ENCODE measurements at regions not wholly inside any gene's neighbourhood (a gene's known extent, or its start where the extent isn't known, plus 50 kb on each side); places are given as distances from the start of the nearest gene placed in this dataset.

DNA sequence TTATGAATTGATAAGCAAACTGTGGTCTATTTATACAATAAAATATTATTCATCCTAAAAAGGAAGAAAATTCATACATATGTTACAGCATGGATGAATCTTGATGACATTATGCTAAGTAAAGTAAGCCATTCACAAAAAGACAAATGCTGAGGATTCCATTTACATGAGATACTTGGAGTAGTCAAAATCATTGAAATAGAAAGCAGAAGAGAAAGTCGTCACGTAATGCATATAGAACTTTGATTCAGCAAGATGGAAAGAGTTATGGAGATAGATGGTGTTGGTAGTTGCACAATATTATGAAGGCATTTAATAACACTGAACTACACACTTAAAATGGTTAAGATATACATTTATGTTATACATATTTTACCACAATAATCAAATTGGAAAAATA is 309.7 kb upstream of the KLF6 start:
- no peak for DNase-seq

DNA sequence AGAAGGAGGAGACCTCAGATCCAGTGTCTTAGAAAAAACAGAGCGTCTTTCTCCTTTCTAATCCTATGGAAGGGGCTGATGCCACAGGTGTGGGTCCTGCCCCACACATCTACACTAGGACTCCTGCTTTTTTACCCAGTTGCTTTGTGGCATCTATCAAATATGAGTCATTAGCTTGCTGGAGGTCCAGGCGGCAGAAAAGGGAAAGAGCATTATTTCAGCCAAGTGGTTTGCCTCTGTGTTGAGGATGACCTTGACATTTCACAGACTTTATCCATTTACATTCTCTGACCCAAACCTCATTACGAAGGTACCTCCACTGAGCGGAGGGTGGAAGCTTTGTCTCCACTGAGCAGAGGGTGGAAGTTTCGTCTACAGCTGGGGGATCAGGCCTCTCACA is 308.4 kb upstream of the KLF6 start:
- DNase-seq, result no peak

DNA sequence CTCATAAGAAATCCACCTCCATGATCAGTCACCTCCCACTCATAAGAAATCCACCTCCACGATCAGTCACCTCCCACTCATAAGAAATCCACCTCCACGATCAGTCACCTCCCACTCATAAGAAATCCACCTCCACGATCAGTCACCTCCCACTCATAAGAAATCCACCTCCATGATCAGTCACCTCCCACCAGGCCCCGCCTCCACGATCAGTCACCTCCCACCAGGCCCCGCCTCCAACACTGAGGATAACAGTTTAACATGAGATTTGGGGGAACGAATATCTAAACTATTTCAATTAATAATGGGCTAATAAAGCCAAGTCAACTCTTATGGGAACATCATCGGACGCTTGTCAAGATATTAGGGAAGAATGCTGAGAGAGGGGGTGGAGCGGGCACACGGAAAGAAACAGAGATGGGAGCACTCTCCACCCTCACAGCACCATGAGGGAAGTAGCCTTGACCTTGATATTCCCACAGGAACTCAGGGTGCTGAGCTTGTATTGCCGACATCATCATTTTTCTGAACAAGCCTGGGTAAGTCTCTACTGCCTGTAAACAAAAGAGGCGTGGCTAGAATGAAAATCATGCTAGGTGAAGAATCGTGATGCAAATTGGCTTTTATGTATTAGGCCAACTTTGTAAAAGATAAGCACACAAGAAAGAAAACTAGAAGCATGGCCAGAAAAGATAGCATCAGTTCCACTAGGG is 303.5 kb upstream of the KLF6 start:
- no peak for DNase-seq

DNA sequence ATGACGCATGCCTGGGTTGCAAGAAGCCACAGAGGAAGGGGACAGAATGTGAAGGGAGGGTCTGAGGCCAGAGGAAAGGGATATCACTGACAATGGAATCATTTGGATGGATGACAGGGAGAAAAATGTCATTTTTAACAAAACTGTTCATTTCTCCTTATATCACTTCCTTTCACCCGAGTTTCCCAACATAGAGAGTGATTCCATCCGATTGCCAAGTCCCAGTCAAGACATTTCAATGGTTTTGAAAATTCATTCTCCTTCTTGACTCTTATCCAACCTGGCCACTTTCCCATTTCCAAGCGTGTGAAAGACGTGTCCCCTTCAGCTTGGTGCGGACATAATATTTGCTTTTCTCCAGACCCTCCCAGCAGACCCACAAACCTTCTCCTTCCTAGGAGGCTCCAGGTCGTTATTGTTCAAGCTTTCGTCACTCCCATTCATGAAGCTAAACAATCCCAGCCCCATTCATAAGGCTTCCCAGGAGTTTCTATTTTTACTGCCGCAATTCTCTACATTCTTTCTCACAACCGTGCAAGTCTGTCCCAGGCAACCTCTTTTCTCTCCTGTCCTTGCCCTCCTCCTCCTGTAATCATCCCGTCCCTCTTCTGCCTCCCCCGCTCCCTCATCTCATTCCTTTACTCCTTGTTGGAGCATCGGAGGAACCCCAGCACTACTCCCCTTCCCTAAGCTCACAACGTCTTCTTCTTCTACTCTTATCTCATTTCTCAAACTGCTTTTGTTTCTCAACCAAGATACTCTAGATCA is 301.3 kb upstream of the KLF6 start:
- peak in 1 of 2 experiments; percentile 2 for DNase-seq

DNA sequence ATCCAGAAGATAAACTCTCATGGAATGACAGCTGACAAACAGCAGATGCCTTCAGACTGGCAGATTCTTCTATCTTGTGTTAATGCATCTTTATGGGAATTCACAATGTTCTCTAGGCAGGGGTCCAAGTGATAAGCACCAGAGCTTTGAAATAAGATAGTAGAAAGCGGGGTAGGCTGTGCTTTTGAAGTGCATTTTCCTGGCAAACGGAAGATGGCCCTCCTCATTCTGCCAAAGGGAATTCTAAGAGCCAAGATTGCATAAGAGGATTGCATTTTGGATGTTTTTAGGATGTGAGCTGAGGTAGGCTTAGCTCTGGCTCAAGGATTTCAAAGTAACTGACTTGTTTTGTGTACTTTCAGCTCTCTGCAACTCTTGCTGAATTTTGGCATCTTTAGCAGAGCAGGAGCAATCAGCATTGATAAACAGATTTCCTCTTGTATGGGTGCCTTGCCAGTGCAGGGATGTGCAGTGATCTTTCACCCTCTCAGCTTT is 298.5 kb upstream of the KLF6 start:
- DNase-seq, result peak; percentile 2 to 38

DNA sequence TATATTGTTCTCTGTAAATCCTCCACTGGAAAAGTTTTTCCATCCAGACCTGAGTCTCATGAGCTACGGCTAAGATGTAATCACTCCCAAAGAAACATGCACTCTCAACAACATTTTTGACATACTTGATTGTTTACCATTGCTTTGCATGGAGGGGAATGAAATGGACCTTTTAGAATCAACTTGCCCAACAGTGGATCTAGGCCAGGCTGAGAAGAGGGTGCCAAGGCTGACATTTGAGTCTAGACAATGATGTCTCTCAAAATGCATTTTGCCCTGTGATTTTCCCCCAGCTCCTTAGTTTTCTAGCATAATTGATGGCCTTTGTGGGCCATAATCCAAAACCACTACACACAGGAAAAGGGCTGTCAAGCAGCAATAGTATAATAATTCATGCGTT is 297.9 kb upstream of the KLF6 start:
- DNase-seq, result peak in 1 of 2 experiments; percentile 18

DNA sequence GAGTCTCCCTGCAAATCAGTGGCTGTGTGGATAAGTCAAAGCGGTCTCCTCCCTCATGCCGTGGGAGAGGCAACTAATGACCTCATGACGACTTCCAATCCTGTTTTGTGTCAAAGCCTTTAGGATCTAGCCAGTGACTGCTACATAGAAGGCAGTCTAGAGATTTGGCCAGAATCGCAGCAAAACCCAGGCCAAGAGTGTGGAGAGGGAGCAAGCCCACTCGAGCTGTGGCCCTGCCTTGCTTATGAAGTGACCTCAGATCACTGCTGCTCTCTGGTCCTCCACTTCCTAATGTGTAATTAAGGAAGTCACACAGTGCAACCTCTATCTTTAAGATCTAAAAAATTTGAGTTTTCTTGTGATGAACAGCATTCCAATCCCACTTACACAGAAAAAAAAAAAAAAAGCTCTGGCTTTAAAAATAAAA is 296.7 kb upstream of the KLF6 start:
- no peak for DNase-seq

DNA sequence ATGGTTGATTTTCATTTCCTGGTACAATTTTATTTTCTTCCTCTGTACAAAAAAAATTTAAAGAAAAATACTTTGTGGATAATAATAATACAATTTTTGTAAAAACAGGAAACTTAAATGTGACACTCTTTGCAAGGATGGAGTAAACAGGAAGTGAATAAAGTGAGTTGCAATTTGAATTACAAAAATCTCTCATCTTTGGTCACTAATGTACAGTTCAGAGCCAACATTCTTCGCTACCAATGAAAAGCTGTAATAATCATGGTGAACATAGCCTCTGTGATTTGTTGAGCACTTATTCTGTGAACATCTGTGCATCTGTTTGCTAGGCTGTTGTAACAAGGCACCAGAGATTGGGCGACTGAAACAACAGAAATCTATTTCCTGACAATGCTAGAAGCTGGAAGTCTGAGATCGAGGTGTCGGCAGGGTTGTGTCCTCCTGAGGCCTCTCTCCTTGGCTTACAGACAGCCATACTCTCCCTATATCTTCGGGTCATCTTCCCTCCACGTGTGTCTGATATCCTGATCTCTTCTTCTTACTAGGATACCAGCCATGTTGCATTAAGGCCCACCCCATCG is 295.3 kb upstream of the KLF6 start:
- DNase-seq, result no peak

DNA sequence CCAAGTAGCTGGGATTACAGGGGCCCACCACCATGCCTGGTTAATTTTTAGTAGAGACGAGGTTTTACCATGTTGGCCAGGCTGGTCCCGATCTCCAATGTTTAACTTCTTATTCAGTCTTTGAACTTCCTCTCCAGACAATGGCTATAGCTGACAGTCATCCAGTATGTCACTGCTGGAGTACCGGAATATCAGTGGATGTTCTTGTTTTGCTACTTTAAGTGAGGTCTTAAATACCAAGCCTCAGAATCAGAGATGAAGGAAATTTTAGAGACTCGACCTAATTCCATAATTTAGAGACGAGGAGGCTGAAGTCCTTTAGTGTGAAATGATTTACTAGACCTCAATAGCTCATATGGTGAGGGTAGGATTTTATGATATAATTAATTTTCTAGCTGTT is 294.8 kb upstream of the KLF6 start:
- DNase-seq, result no peak

DNA sequence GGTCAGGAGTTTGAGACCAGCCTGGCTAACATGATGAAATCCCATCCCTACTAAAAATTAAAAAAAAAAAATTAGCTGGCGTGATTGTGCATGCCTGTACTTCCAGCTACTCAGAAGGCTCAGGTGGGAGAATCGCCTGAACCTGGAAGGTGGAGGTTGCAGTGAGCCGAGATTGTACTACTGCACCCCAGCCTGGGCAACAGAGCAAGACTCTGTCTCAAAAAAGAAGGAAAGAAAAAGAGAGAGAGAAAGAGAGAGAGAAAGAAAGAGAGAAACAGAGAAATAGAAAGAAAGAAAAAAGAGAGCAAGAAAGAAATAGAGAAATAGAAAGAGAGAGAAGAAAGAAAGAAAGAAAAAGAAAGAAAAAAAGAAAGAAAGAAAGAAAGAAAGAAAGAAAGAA is 292.8 kb upstream of the KLF6 start:
- DNase-seq, result no peak

DNA sequence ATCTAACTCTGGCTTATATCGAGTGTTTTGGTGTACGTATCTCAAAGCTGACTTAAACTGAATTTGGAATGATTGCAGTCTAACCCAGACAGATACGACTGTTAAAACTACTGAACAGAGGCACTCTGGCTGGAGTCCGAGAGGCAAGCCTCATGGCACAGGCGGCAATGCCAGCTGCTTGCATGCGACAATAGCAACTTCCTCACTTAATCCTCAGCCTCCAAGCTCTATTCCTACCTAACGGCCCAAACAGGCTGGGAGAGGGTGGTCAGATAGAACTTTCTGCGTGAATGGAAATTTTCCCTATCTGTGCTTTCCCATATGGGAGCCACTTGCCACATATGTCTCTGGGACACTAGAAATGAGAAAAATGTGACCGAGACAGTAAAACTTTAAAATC is 292.0 kb upstream of the KLF6 start:
- no peak for DNase-seq

DNA sequence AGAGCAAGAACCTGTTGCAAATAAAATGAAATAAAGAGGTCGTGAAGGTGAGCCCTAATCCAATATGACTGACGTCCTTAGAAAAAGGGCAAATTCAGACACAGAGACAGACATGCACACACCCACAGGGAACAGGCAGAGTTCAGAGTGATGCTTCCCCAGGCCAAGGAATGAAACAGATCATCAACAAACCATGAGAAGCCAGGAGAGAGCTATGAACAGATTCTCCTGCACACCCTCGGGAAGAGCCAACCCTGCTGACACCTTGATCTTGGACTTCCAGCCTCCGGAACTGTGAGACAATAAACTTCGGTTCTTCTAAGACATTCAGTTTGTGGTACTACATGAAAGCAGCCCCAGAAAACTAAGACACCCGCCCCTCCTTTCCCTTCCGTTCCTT is 290.4 kb upstream of the KLF6 start:
- DNase-seq, result no peak

DNA sequence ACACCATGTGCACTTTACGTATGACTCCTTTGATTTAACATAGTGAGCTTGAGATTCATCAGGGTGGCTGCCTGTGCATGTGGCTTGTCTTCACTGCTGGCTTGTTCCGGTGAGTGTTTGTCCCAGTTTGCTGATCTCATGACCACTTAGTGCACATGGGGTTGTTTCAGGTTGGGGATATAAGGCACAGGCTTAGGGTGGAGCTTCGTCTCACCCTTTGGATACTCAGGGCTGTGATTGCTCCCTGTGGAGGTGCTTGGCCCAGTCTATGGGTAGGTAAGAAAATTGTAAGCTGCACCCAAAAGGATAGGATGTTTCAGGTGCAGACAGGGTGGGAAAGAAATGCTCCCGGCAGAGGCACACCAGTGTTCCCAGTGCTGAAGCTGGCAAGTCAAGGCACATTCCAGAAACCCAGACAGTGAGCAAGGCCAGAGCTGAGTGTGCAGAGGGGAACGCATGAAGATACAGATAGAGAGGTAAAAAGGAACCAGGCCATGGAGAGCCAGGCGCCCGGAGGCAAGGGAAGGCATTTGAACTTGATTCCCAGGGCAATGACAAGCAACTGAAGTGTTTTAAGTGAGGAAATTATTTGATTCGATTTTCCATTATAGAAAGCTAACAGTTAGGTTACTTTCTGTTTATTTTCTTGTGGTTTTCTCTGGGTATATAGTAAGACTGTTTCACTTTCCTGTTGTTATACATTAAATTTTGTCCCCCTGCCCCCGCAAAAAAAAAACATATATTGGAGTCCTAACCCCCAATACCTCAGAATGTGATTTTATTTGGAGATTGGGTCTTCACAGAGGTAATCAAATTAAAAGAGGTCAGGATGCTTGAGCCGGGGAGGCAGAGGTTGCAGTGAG is 289.8 kb upstream of the KLF6 start:
- DNase-seq, result no peak

DNA sequence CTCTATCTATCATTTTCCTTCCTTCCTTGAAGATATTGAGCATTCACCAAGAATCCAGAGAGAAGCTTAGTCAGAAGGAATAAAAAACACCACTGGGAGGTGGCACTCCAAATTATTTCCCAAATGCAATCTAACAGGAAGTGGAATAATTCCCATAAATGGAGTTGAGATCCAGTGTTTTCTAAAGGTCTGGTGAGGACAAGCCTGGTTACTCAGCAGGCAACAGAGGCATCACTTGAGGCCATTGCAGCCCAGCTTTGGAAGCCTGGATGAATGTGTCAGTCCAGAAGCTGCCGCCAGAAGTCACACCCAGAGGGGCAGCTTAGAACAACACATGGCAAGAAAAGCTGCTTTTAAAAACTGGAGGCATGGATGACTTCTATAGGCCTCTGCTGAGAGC is 288.9 kb upstream of the KLF6 start:
- DNase-seq, result no peak

DNA sequence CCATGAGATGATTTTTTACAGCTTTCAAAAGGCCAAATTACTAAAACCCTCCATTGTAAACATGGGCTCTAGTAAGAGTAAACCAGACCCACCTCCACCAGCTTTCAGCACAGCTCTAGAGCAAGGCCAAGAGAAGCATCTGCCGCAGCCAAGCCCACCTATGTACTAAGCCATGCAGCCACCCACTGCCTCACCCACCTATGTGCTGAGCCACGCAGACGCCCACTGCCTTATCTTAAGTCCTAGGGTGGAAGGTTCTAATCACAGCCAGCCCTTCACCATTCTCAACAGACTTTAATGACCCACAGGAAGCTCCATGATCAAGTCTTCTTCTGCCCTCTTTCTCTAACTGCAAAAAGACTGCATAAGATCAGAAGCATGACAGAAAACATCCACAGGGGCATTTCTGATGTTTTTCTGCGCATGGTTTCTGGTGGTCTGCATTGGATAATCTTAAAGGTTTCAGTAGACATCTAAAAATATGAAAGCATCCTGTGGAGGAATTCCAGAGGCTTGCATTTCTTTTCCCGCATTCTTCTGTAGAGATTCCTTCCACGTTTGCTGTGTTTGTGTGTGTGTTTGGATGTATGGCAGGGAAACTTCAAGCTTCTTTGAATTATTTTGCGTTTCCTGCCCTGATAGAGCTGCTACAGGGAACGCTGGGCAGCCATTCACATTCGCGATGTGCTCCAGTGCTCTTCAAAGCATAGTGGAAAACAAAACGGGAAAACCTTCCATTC is 286.1 kb upstream of the KLF6 start:
- DNase-seq, result no peak

DNA sequence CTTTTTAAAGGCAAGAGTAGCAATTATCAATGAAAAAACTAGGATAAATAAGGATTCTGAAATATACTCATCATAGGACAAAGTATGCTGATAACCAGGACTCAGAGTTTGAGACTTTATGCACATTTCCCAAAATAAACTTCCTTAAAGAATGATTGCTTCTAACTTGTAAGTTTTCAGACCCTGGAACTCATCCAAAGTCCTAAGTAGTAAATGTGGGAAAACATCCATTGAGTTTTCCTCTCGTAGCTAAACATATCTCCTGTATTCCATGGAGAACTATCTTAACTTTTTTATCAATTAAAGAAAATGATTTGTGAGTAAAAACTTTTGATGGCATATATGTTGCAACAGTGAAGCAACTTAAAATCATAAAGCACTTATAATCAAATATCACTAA is 285.2 kb upstream of the KLF6 start:
- no peak for DNase-seq

DNA sequence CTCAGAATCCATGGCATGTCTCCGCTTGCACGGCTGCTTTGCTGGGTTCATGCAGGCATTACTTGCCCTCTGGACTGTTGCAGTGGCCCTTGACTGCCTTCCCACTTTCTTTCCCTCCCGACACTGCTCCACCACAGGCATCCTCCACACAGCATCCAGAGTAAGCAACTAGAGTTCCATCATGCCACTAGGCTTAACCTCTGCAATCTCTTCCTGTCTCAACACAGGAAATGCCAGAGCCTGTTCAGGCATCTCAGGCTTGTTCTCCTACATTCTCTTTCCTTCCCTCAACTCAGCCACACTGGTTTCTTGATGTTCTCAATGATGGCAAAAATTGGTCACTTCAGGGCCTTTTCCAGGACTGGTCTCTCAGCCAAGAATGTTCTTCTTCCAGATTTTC is 284.5 kb upstream of the KLF6 start:
- no peak for DNase-seq

DNA sequence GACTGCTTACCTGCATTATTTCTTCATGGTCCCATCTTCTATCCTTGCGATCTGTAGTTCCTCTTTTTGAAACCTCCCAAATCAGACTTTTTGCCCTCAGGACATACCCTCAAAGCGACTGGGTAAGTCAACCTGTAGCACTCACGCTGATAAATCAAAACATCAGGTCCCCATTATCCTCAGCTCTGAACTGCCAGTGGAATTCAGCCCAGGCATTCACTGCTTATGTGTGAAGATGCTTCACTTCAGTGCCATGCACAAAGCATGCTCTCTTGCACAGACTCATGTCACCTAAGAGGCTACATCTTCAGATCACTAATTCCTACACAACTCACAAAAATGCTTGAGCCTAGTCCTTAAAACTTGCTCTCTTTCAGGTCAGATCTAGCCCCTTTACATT is 283.6 kb upstream of the KLF6 start:
- no peak for DNase-seq

DNA sequence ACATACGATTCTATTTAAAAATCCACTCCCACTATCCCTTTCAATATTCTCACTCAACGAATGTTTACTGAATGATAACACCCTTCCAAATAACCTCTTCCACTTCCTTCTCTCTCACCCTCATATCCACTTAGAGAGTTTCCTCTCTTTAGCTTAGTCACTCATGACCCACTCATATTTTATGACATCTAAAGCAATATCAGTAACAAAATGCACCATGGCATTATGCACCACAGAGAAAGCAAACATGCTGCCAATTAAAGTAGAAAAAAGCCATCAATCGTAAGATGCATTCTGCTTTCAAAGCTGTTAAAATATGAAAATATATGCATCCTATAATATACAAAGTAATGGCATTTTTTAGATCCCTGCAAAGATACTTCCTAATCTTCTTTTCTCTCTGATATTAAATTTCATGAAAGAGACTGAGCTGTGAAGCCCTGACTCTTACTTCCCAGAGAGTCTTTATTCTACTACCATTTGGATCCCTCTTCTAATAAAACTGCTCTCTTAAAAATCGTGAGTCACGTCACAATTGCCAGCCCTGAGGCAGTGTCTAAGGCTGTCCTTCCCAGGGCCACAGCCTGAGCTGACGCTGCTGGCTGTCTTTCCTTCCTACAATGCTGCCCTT is 283.0 kb upstream of the KLF6 start:
- DNase-seq, result no peak

DNA sequence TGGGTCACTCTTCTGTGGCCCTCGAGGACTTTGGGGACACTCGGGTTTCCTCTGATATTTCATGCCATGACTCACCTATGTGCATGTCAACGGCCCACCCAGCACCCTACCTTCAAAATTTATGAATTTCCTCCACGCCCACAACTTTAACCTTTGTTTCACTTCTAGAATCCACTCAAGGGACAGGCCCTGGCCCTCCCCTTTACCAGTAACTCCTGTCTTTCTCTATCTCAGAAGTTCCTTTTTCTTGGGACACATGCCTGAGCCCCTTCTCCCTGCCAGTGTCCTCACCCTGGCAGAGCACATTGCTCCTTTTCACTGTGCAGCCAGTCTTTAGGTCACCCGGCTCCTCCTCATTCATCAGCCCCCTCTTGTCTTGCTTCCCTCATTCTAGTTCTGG is 282.5 kb upstream of the KLF6 start:
- DNase-seq, result no peak

DNA sequence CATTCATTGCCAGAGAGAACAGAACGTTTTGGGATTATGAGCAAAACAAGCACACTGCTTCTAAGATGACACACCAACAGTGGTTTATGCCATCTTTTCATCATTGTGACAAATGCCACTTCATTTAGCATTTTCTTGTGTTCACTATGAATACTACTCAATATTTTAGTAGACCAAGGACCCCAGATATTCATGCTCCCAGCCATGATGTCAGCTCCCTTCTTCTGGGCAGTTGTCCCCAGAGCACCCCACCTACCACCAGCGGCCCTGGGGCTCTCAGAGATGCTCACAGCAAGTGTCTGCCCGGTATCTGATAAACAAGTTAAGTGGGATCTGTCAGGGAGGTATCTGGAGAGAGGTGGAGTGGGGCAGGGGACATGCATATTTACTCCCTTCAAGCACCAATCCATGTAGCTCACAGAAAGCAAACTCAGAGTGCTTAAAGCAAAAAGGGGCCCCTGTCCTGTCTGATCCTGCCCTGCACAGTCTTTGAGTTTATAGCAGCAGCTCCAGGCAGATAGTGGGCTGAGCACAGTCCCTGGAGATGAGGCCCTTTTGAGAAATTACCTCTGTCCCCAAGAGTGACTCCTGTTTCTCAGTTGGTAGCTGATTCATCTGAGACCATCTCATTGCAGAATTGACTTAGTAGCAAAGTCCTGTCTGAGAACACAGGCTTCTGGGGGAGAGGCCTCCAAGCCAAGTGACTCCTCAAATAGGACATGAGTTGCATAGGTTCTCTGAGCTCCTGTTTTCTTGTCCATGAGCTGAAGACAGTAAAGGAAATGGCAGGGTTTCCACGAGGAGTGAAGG is 281.8 kb upstream of the KLF6 start:
- no peak for DNase-seq

Data from NCI-H446 (cell line).